ENCODE measurements at regions not wholly inside any gene's neighbourhood (a gene's known extent, or its start where the extent isn't known, plus 50 kb on each side); places are given as distances from the start of the nearest gene placed in this dataset.

- Histone ChIP-seq H3K4me3 (no peak overlapping the region), H3K27ac (no peak overlapping the region), H3K4me1 (no peaks in the 10 kb centered on the region), H3K9me3 (no peaks in the 10 kb centered on the region), H3K36me3 (no peaks in the 10 kb centered on the region), H3K27me3 (no peaks in the 10 kb centered on the region)
- no peak for ATAC-seq
- 82% methylated on average over 7 of the region's 7 CpGs; no CpG with 5 or more reads in 1 of the 2 donors for WGBS, 2 donors (ENCODE audit: low coverage in 1 of 2)
- no peak for TF ChIP-seq POLR2A (IDR thresholded peaks at IDR 0.05)
- TF ChIP-seq CTCF (IDR thresholded peaks at IDR 0.05) = no peak
- TF ChIP-seq EP300 (IDR thresholded peaks at IDR 0.05) = no peak
- TF ChIP-seq POLR2AphosphoS5 (IDR thresholded peaks at IDR 0.05) = no peak
These were observed 630.7 kb upstream of the ZFP42 start for GRCh38 chr4:187364851-187365250.

DNA sequence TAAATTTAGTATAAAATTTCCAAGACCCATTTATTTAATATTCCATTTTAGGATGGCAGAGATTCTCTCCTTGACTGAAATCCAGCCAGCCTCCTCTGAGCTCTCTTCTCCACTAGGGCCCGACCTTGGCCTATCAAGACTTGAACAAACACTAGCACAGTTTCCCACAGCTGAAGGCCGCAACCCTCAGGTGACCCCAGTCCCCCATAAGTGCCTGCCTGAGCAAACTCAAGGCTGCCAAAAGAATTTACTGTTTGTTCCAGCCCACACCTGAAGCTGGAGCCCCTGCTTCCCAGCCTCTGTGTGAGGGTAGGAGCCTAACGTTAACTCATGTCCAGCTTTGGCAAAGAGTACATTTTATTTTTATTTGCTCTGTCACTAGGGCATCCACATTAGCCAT lies 629.0 kb upstream of the ZFP42 start:
- Histone ChIP-seq H3K27me3 (no peaks in the 10 kb centered on the region), H3K4me3 (no peak overlapping the region), H3K36me3 (no peaks in the 10 kb centered on the region), H3K27ac (no peak overlapping the region), H3K9me3 (no peaks in the 10 kb centered on the region), H3K4me1 (no peaks in the 10 kb centered on the region)
- no peak for ATAC-seq
- WGBS, 2 donors (ENCODE audit: low coverage in 1 of 2) = 40 to 55% methylated on average over 1 to 2 of the region's 3 CpGs
- TF ChIP-seq POLR2AphosphoS5 (IDR thresholded peaks at IDR 0.05) = no peak
- TF ChIP-seq EP300 (IDR thresholded peaks at IDR 0.05) = no peak
- no peak for TF ChIP-seq CTCF (IDR thresholded peaks at IDR 0.05)
- no peak for TF ChIP-seq POLR2A (IDR thresholded peaks at IDR 0.05)

DNA sequence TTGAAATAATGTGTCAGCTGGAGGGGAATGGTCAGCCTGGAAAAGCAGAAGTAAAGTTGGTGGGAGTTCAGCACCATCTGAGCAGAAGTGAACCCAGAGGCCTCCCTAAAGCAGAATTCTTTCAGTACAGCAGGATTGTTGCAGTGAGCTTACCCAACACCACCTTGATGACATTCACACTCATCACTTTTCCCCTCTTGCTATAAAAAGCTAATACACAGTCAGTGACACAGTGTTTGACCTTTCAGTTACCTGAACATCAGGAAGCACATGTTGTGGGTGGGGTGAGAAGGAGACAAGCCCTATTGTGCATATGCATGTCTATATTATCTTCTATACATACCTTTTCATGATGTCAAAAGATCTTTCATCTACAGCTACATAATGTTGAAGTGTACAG lies 624.7 kb upstream of the ZFP42 start:
- Histone ChIP-seq H3K27me3 (no peaks in the 10 kb centered on the region), H3K27ac (no peak overlapping the region), H3K4me1 (no peaks in the 10 kb centered on the region), H3K36me3 (no peaks in the 10 kb centered on the region), H3K9me3 (no peaks in the 10 kb centered on the region), H3K4me3 (no peak overlapping the region)
- TF ChIP-seq CTCF (IDR thresholded peaks at IDR 0.05) (no peak), POLR2A (IDR thresholded peaks at IDR 0.05) (no peak)
- no peak for ATAC-seq

DNA sequence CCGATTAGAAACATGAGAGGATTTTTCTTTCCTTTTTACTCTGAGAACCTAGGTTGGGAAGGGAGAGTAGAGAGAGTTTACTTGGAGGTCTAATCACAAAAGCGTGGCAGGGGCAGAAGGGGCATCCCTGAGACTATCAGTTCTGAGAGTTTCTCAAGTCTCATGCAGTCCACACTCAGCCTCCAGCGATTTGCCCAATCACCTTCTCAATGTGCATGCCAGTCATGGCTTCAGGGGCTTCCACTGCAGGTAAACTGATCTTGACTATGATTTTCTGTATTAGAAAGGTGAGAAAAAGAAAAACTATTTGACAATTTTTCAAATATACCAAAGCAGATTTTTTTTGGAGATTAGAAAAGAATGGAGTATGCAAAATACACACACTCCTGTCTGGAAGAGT lies 617.1 kb upstream of the ZFP42 start:
- no peaks in the 10 kb centered on the region for H3K9me3 ChIP-seq
- no peaks in the 10 kb centered on the region for H3K27me3 ChIP-seq
- no peak for ATAC-seq
- H3K36me3 ChIP-seq = no peaks in the 10 kb centered on the region
- TF ChIP-seq EP300 (IDR thresholded peaks at IDR 0.05) (no peak), POLR2A (IDR thresholded peaks at IDR 0.05) (no peak), CTCF (IDR thresholded peaks at IDR 0.05) (no peak), POLR2AphosphoS5 (IDR thresholded peaks at IDR 0.05) (no peak)
- no peak overlapping the region for H3K4me3 ChIP-seq
- no peak overlapping the region for H3K27ac ChIP-seq
- no peaks in the 10 kb centered on the region for H3K4me1 ChIP-seq
- 67 to 83% methylated on average over 2 of the region's 3 CpGs for WGBS, 2 donors (ENCODE audit: low coverage in 1 of 2)

DNA sequence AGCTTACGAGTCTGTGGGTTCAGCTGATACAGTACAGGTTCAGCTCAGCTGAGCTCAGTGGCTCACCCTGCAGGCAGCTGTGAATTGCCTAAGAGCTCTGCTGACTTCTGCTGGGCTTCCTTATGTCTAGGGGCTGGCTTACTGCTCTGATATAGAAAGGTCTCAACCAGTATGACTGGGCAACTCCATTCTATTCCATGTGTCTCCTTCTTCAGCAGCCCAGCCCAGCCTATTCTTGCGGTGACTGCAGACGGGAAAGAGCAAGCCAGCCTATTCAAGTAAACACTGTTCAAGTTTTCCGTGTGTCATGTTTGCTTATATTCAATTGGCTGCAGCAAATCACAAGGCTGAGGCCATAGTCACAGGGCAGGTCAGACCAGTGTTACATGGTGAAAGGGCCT lies 615.4 kb upstream of the ZFP42 start:
- H3K4me1 ChIP-seq = no peaks in the 10 kb centered on the region
- H3K4me3 ChIP-seq = no peak overlapping the region
- no peak overlapping the region for H3K27ac ChIP-seq
- no peaks in the 10 kb centered on the region for H3K36me3 ChIP-seq
- no peaks in the 10 kb centered on the region for H3K27me3 ChIP-seq
- H3K9me3 ChIP-seq = no peaks in the 10 kb centered on the region
- no peak for TF ChIP-seq POLR2AphosphoS5 (IDR thresholded peaks at IDR 0.05)
- TF ChIP-seq POLR2A (IDR thresholded peaks at IDR 0.05) = no peak
- no peak for TF ChIP-seq CTCF (IDR thresholded peaks at IDR 0.05)
- TF ChIP-seq EP300 (IDR thresholded peaks at IDR 0.05) = no peak
- ATAC-seq = no peak
- 72 to 89% methylated on average over 4 of the region's 4 CpGs for WGBS, 2 donors (ENCODE audit: low coverage in 1 of 2)

Measured in gastroesophageal sphincter (tissue), 4 donors.